ENCODE measurements at regions not wholly inside any gene's neighbourhood (a gene's known extent, or its start where the extent isn't known, plus 50 kb on each side); places are given as distances from the start of the nearest gene placed in this dataset.

DNA sequence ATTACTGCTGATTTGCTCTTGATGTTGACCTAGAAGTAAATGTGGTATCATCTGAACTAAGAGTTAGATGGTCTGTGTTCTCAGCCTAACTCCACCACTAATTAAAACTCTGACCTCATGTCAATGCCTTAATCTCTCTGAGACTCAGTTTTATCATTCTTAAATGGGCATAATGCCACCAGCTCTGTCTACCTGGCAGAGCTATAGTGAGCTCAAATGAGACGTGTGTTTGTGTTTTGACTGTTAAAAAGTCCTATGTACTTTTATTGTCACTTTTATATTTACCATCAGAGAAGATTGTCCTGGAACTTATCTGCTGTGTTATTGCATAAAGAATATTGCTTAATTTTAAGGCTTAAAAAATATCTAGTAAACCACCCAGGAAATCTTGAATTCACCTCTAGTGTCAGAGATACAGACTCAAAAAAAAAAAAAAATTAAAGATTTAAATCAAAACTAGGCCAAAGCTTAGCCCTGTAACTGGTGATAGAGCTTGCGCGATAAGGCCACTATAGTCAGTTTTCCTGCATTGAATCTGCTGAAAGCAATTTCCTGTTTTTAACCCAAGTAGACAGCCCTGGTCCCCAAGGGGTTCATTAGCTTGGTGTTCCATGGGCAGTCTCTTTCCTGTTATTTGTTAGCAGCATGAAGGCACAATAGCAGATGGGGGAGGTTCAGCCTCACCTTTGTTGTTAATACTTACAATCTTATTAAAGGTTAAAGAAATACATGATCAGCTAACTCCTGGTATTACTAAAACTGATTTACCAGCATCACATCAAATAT, 261.8 kb downstream of the ATP23 start:
- no peak overlapping the region for H3K4me3 ChIP-seq
- intact Hi-C loops (cut with DNase I) = no loop called here
- 34 to 58% (median 45%) methylated on average over 3 of the region's 3 CpGs for WGBS, 4 donors
- DNase-seq (peak in 4 of 5 donors; percentile 23 to 41 (median 30)), ATAC-seq (peak; percentile 64 to 87 (median 66))
- no peaks in the 10 kb centered on the region for H3K27me3 ChIP-seq
- no peaks in the 10 kb centered on the region for H3K36me3 ChIP-seq
- H3K4me1 ChIP-seq = peaks cover 0 to 26% (median 16%) of the 10 kb centered on the region in 12 donors
- no peak for TF ChIP-seq POLR2A (IDR thresholded peaks at IDR 0.05)
- TF ChIP-seq, protein P1, sequence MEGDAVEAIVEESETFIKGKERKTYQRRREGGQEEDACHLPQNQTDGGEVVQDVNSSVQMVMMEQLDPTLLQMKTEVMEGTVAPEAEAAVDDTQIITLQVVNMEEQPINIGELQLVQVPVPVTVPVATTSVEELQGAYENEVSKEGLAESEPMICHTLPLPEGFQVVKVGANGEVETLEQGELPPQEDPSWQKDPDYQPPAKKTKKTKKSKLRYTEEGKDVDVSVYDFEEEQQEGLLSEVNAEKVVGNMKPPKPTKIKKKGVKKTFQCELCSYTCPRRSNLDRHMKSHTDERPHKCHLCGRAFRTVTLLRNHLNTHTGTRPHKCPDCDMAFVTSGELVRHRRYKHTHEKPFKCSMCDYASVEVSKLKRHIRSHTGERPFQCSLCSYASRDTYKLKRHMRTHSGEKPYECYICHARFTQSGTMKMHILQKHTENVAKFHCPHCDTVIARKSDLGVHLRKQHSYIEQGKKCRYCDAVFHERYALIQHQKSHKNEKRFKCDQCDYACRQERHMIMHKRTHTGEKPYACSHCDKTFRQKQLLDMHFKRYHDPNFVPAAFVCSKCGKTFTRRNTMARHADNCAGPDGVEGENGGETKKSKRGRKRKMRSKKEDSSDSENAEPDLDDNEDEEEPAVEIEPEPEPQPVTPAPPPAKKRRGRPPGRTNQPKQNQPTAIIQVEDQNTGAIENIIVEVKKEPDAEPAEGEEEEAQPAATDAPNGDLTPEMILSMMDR (IDR thresholded peaks at IDR 0.05) = no peak
- peak overlapping the region; percentile 24 to 76 (median 65) for H3K27ac ChIP-seq
- no peaks in the 10 kb centered on the region for H3K9me3 ChIP-seq

GRCh38 chr12:58204071-58204470, 262.7 kb downstream of the ATP23 start:
- H3K9me3 ChIP-seq = no peaks in the 10 kb centered on the region
- H3K27me3 ChIP-seq = no peaks in the 10 kb centered on the region
- no peak for DNase-seq
- ATAC-seq = peak in 1 of 4 donors; percentile 41
- H3K4me3 ChIP-seq = no peak overlapping the region
- peak overlapping the region in 11 of 12 donors; percentile 1 to 76 (median 65) for H3K27ac ChIP-seq
- peaks cover 0 to 26% (median 16%) of the 10 kb centered on the region in 12 donors for H3K4me1 ChIP-seq
- 37 to 47% (median 40%) methylated on average over 1 of the region's 1 CpG for WGBS, 4 donors
- TF ChIP-seq, protein P1 (IDR thresholded peaks at IDR 0.05) = no peak
- no peak for TF ChIP-seq POLR2A (IDR thresholded peaks at IDR 0.05)
- no peaks in the 10 kb centered on the region for H3K36me3 ChIP-seq
- intact Hi-C loops (cut with DNase I) = no loop called here

- WGBS, 4 donors = 68 to 80% (median 75%) methylated on average over 3 of the region's 3 CpGs
These were observed 265.5 kb downstream of the ATP23 start for GRCh38 chr12:58206876-58207275.

GRCh38 chr12:58211211-58211610, 269.8 kb downstream of the ATP23 start:
- WGBS, 4 donors = 92 to 95% (median 93%) methylated on average over 9 of the region's 9 CpGs
- Histone ChIP-seq H3K27ac (no peak overlapping the region), H3K27me3 (no peaks in the 10 kb centered on the region), H3K4me3 (no peak overlapping the region), H3K9me3 (peaks cover 0 to 8% (median 0%) of the 10 kb centered on the region in 12 donors), H3K4me1 (no peaks in the 10 kb centered on the region), H3K36me3 (no peaks in the 10 kb centered on the region)
- no peak for DNase-seq
- TF ChIP-seq, protein P1 (IDR thresholded peaks at IDR 0.05) = no peak
- TF ChIP-seq POLR2A (IDR thresholded peaks at IDR 0.05) = no peak
- intact Hi-C loops (cut with DNase I) = no loop called here
- no peak for ATAC-seq

More at GRCh38 chr12:58206876-58207275, 265.5 kb downstream of the ATP23 start:
- Histone ChIP-seq H3K4me3 (no peak overlapping the region), H3K4me1 (peaks cover 0 to 26% (median 16%) of the 10 kb centered on the region in 12 donors), H3K9me3 (no peaks in the 10 kb centered on the region), H3K27ac (no peak overlapping the region), H3K27me3 (no peaks in the 10 kb centered on the region), H3K36me3 (no peaks in the 10 kb centered on the region)
- no peak for DNase-seq
- ATAC-seq = no peak
- intact Hi-C loops (cut with DNase I) = no loop called here
- TF ChIP-seq, protein P1 (IDR thresholded peaks at IDR 0.05) = no peak
- TF ChIP-seq POLR2A (IDR thresholded peaks at IDR 0.05) = no peak
